NOMO-1 (cell line): ENCODE measurements at regions not wholly inside any gene's neighbourhood (a gene's known extent, or its start where the extent isn't known, plus 50 kb on each side); places are given as distances from the start of the nearest gene placed in this dataset.

Experiments used
- DNase-seq, 2 experiments: peaks; one replicate each; lab custom pipeline; 2025; ENCODE audit not compliant: unreplicated experiment in 2 of 2; lab: John Stamatoyannopoulos, UW

DNA sequence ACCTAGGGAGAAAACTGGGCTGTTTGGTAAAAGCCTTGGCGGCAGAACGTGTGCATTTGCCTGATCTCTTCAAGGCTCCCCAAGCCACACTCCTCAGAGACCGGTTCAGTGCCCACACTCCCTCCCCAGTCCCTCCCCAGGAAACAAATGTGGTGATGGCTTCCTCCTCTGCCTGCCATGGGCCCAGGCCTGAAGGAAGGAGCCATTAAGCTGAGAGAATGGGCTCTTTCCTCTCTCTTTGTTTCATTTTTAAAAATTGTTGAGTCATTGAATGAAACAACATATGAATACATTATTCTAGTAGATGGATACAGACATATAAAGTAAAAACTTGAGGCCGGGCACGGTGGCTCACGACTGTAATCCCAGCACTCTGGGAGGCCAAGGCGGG, 50.6 kb upstream of the YWHAQ start:
- DNase-seq, result no peak

DNA sequence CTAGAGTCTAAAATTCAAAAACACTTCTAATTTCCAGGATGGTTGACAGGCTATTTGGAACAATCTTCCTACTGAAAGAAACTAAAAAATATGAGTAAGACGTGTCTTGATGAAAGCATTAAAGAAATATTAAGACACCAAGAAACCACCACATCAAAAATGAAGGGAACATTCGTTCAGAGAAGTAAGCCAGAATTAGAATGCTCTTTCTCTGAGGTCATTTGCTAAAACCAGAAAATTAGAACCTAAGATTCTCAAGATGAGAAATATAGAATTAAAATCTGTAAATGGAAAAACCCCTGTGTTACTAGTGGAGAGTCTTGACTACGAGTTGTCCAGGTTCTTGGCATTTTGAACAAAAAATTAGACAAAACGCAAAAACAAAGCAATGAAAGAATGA, 54.8 kb upstream of the YWHAQ start:
- DNase-seq, result no peak

- DNase-seq, result no peak
Observed at GRCh38 chr2:9686061-9686460, 55.3 kb upstream of the YWHAQ start.

DNA sequence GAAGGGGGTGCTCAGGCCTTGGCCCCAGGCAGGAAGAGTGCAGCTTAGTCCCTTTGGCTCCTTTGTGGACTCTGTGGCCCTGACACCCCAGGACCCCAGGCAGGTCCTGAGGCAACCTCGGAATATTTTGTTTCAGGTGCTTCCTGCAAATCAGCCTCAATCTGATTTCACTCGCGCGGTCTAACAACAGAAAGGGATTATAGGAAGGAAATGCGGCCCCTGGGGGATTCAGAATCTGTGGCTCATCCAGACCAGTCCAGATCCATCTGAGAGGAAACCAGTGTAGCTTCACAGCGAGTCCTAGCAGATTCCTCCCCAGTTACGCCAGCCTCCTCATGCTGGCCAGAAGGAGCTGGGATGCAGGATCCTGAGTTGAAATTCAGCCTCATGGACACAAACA, 59.5 kb upstream of the YWHAQ start:
- DNase-seq, result peak in 1 of 2 experiments; percentile 17

DNA sequence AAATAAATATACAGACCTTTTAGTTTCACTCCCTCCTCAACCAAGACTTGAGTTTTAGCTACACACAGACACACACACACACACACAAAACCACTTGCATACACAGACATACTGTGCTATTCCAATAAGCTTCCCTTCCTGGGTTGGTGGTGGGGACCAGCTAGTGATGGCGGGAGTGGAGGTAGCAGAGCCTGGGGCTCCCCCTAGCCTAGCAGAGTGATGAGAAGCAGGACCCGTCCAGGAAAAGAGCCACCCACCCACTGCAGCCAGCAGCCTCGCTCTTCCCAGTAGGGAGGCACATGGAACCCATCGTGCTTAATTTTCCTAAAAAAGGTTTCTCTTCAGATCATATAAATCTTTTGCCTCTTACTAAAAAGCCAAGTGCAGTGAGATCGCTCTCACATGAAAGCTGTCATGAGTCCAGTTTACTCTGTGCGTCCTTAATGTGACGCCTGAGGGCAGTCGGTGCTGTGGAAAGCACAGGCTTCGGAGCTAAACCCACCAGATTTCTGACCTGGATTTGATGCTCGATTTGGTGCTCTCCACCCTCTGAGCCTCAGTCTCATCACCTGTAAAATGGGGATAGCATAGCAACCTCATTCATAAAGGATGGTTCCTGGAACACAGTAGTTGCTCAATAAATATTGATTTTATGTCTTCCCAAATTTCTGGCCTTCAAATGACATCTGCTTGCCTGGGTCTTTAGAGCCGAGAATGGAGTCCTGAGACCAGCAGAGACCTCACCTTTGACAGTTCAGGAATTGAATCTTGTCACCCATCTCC, 60.1 kb upstream of the YWHAQ start:
- no peak for DNase-seq

- peak; percentile 66 to 78 for DNase-seq
Observed at GRCh38 chr2:9692456-9693195, 61.8 kb upstream of the YWHAQ start.

- peak; percentile 66 to 78 for DNase-seq
Observed at GRCh38 chr2:9693196-9693491, 62.3 kb upstream of the YWHAQ start.

DNA sequence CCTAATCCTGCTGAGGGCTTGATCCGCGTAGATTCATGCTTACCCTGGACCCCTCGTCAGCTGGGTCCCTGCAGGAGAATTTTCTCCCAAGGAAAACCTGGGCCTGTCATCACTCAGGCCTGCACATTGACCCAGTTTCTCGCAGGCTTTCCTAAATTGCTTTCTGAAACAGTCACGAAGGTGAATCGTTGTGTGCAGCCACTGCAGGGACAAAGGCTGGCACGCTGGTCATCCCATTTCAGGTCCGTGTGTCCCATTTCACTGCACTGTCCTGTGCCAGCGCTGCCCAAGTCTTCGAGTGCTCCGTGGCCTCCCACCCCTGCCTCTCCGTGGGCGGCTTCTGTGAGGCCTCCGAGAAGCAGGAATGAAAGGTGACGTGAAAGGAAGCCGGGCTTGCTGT, 62.8 kb upstream of the YWHAQ start:
- no peak for DNase-seq

- DNase-seq, result no peak
Observed at GRCh38 chr2:9694661-9695234, 64.0 kb upstream of the YWHAQ start.

DNA sequence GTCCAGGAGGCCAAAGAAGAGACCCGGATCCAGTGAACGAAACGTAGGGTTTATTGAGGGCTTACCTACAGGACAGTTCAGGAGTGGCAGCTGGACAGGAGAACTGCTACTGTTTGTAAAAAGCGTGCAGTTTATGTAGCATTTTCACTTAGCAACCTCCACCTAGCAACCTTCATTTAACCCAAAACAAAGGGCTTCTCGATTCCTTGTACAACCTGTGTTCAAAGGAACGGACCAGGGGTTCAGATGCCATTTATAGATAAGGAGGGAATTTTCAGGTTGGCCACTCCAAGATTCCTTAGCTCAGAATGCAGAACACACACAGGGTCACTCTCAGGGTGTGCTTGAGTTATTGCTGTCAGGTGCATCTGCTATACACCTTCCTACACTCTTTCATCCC, 65.1 kb upstream of the YWHAQ start:
- DNase-seq, result no peak

DNA sequence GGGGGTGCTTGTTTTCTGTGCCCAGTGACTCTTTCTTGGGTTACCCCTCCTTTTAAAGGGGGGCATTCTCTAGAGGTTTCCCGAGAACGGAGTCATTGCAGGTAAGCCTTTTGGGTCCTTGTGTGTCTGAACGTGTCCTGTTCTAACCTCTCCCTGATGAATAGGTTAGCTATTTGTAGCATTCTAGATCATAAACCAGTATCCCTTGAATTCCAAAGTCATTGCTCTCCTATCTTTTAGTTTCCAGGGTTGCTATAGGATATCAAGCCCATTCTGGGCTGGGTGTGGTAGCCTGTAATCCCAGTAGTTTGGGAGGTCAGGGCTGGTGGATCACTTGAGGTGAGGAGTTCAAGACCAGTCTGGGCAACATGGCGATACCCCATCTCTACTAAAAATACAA, 65.9 kb upstream of the YWHAQ start:
- no peak for DNase-seq

- DNase-seq, result no peak
Observed at GRCh38 chr2:9697909-9698308, 67.1 kb upstream of the YWHAQ start.

- peak in 1 of 2 experiments; percentile 41 for DNase-seq
Observed at GRCh38 chr2:9699139-9700108, 68.6 kb upstream of the YWHAQ start.

- DNase-seq, result peak in 1 of 2 experiments; percentile 61
Observed at GRCh38 chr2:9700109-9700495, 69.3 kb upstream of the YWHAQ start.

- no peak for DNase-seq
Observed at GRCh38 chr2:9702604-9703084, 71.8 kb upstream of the YWHAQ start.

DNA sequence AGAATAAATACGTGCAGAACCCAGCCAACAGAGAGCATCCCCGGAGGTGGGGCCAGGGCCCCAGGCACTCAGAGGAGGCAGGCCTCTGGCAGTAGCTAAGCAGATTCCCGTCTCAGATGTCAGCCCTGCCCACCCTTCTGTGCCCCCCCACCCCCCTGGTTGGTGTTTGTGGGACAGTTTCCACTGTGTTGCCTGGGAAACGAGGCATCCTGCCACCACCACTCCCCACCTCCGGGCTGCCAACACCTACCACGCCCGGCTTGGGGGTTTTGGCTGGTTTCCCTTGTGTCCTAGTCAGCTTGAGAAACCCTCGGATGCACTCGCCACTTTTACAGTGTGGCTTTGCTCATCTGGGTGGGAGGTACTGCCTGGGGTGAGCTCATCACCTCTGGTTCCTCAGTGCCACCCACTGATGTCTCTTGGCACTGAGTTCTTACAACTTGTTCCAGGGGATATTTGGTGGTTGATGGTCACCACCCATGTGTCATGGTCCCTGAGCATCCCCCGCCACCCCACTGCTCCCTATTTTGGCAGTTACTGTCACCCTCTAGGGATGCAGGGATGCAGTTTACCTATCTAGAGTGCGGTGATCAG, 72.4 kb upstream of the YWHAQ start:
- no peak for DNase-seq

- DNase-seq, result peak; percentile 60 to 74
Observed at GRCh38 chr2:9703701-9704221, 73.0 kb upstream of the YWHAQ start.

DNA sequence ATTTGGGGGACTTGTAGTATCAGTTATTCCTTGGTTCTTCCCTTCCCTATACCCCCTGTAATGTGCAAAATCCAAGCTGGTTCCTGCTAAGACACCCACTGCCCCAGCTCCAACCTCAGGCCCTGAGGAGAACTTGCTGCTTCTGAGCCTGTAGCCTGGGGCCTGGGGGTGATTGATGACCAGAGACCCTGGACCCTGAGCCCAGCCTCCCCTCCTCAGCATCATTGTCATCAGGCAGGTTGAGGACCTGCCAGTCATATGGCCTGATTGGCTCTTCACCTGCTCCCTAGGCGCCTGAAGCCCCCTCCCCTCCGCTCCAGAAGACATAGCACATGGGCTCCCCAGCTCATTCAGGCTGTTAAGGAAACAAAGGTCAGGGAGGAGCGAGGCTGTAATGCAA, 73.8 kb upstream of the YWHAQ start:
- DNase-seq, result no peak

GRCh38 chr2:9705196-9705595, 74.4 kb upstream of the YWHAQ start:
- DNase-seq, result no peak

GRCh38 chr2:9707008-9707407, 76.2 kb upstream of the YWHAQ start:
- DNase-seq, result no peak
